ENCODE measurements at regions not wholly inside any gene's neighbourhood (a gene's known extent, or its start where the extent isn't known, plus 50 kb on each side); places are given as distances from the start of the nearest gene placed in this dataset.
"Not testable (repeated sequence)": the region's sequence is repeated elsewhere in the genome, so short reads cannot be mapped to it uniquely, and the experiment has no call there.

GRCh38 chr10:32217216-32217615, 129.7 kb downstream of the EPC1 start:
- Histone ChIP-seq H3K27ac (ENCODE audit: low read length) (no peak overlapping the region), H3K27me3 (ENCODE audit: low read length) (no peaks in the 10 kb centered on the region), H3K9me2 (replicated peaks; ENCODE audit: insufficient read depth, low read length) (no peaks in the 10 kb centered on the region), H3K9me3 (ENCODE audit: low read length) (no peaks in the 10 kb centered on the region; the same call in 1 of the 2 replicates), H3K36me3 (ENCODE audit: insufficient read depth, low read length) (no peaks in the 10 kb centered on the region), H4K20me1 (ENCODE audit: insufficient read depth, low read depth, low read length) (no peaks in the 10 kb centered on the region), H3K4me2 (ENCODE audit: low read depth, low read length, poor library complexity, severe bottlenecking) (no peak overlapping the region), H3K4me1 (ENCODE audit: low read length) (peaks cover 5% of the 10 kb centered on the region; the same call in 1 of the 2 replicates), H3K4me3 (ENCODE audit: low read length) (no peak overlapping the region), H3K9ac (ENCODE audit: low read length) (no peak overlapping the region), H3K79me2 (ENCODE audit: low read length) (no peaks in the 10 kb centered on the region), H2AFZ (ENCODE audit: low read length) (no peak overlapping the region)
- DNase-seq: no peak

- H3K4me2 ChIP-seq (ENCODE audit: low read depth, low read length, poor library complexity, severe bottlenecking); H2AFZ ChIP-seq (ENCODE audit: low read length); DNase-seq; H3K9me3 ChIP-seq (ENCODE audit: low read length); H3K9me2 ChIP-seq (replicated peaks; ENCODE audit: insufficient read depth, low read length); H3K79me2 ChIP-seq (ENCODE audit: low read length); H3K4me1 ChIP-seq (ENCODE audit: low read length); H3K27ac ChIP-seq (ENCODE audit: low read length); H3K27me3 ChIP-seq (ENCODE audit: low read length); H3K36me3 ChIP-seq (ENCODE audit: insufficient read depth, low read length); H4K20me1 ChIP-seq (ENCODE audit: insufficient read depth, low read depth, low read length); H3K4me3 ChIP-seq (ENCODE audit: low read length); H3K9ac ChIP-seq (ENCODE audit: low read length): not testable (repeated sequence)
These were observed 133.1 kb downstream of the EPC1 start for GRCh38 chr10:32213838-32214237.

- Histone ChIP-seq H3K79me2 (ENCODE audit: low read length) (no peaks in the 10 kb centered on the region), H4K20me1 (ENCODE audit: insufficient read depth, low read depth, low read length) (no peaks in the 10 kb centered on the region), H3K9ac (ENCODE audit: low read length) (no peak overlapping the region), H3K27me3 (ENCODE audit: low read length) (no peaks in the 10 kb centered on the region), H3K9me2 (replicated peaks; ENCODE audit: insufficient read depth, low read length) (no peaks in the 10 kb centered on the region), H3K36me3 (ENCODE audit: insufficient read depth, low read length) (no peaks in the 10 kb centered on the region), H3K4me1 (ENCODE audit: low read length) (peaks cover 5% of the 10 kb centered on the region; the same call in 1 of the 2 replicates), H3K4me2 (ENCODE audit: low read depth, low read length, poor library complexity, severe bottlenecking) (no peak overlapping the region), H2AFZ (ENCODE audit: low read length) (no peak overlapping the region), H3K27ac (ENCODE audit: low read length) (no peak overlapping the region), H3K9me3 (ENCODE audit: low read length) (no peaks in the 10 kb centered on the region), H3K4me3 (ENCODE audit: low read length) (no peak overlapping the region)
- no peak for DNase-seq
These were observed 136.0 kb downstream of the EPC1 start for GRCh38 chr10:32211046-32211363.

- DNase-seq: peak; percentile 71
- H2AFZ ChIP-seq (ENCODE audit: low read length): no peak overlapping the region
These were observed 136.5 kb downstream of the EPC1 start for GRCh38 chr10:32210306-32211045.

GRCh38 chr10:32208005-32208404, 139.0 kb downstream of the EPC1 start:
- H3K9me3 ChIP-seq (ENCODE audit: low read length); H3K27me3 ChIP-seq (ENCODE audit: low read length); H3K9me2 ChIP-seq (replicated peaks; ENCODE audit: insufficient read depth, low read length); H3K9ac ChIP-seq (ENCODE audit: low read length); H3K4me3 ChIP-seq (ENCODE audit: low read length); H3K27ac ChIP-seq (ENCODE audit: low read length); H3K4me2 ChIP-seq (ENCODE audit: low read depth, low read length, poor library complexity, severe bottlenecking); H4K20me1 ChIP-seq (ENCODE audit: insufficient read depth, low read depth, low read length); H2AFZ ChIP-seq (ENCODE audit: low read length); H3K79me2 ChIP-seq (ENCODE audit: low read length); H3K4me1 ChIP-seq (ENCODE audit: low read length); DNase-seq; H3K36me3 ChIP-seq (ENCODE audit: insufficient read depth, low read length): not testable (repeated sequence)

More at GRCh38 chr10:32210306-32211045, 136.5 kb downstream of the EPC1 start:
- H3K9me2 ChIP-seq (replicated peaks; ENCODE audit: insufficient read depth, low read length): no peaks in the 10 kb centered on the region
- no peaks in the 10 kb centered on the region for H3K9me3 ChIP-seq (ENCODE audit: low read length)
- no peaks in the 10 kb centered on the region for H4K20me1 ChIP-seq (ENCODE audit: insufficient read depth, low read depth, low read length)
- no peak overlapping the region for H3K4me2 ChIP-seq (ENCODE audit: low read depth, low read length, poor library complexity, severe bottlenecking)
- H3K79me2 ChIP-seq (ENCODE audit: low read length): no peaks in the 10 kb centered on the region
- no peaks in the 10 kb centered on the region for H3K27me3 ChIP-seq (ENCODE audit: low read length)
- no peak overlapping the region for H3K9ac ChIP-seq (ENCODE audit: low read length)
- H3K4me1 ChIP-seq (ENCODE audit: low read length): peaks cover 1% of the 10 kb centered on the region; the same call in 1 of the 2 replicates
- no peak overlapping the region for H3K4me3 ChIP-seq (ENCODE audit: low read length)
- no peaks in the 10 kb centered on the region for H3K36me3 ChIP-seq (ENCODE audit: insufficient read depth, low read length)
- H3K27ac ChIP-seq (ENCODE audit: low read length): no peak overlapping the region

GRCh38 chr10:32207544-32207943, 139.4 kb downstream of the EPC1 start:
- H3K4me2 ChIP-seq (ENCODE audit: low read depth, low read length, poor library complexity, severe bottlenecking): no peak overlapping the region
- H3K9ac ChIP-seq (ENCODE audit: low read length): no peak overlapping the region
- H3K36me3 ChIP-seq (ENCODE audit: insufficient read depth, low read length): no peaks in the 10 kb centered on the region
- no peaks in the 10 kb centered on the region for H3K79me2 ChIP-seq (ENCODE audit: low read length)
- no peak overlapping the region for H3K27ac ChIP-seq (ENCODE audit: low read length)
- no peaks in the 10 kb centered on the region for H3K27me3 ChIP-seq (ENCODE audit: low read length)
- no peaks in the 10 kb centered on the region for H3K9me2 ChIP-seq (replicated peaks; ENCODE audit: insufficient read depth, low read length)
- H3K4me1 ChIP-seq (ENCODE audit: low read length): no peaks in the 10 kb centered on the region
- DNase-seq: peak; percentile 83
- no peaks in the 10 kb centered on the region for H3K9me3 ChIP-seq (ENCODE audit: low read length)
- no peak overlapping the region for H2AFZ ChIP-seq (ENCODE audit: low read length)
- H4K20me1 ChIP-seq (ENCODE audit: insufficient read depth, low read depth, low read length): no peaks in the 10 kb centered on the region
- H3K4me3 ChIP-seq (ENCODE audit: low read length): no peak overlapping the region

GRCh38 chr10:32205670-32206069, 141.3 kb downstream of the EPC1 start:
- no peak for DNase-seq
- Histone ChIP-seq H3K9me3 (ENCODE audit: low read length) (no peaks in the 10 kb centered on the region), H3K36me3 (ENCODE audit: insufficient read depth, low read length) (no peaks in the 10 kb centered on the region), H3K27ac (ENCODE audit: low read length) (no peak overlapping the region), H3K4me3 (ENCODE audit: low read length) (no peak overlapping the region), H3K4me2 (ENCODE audit: low read depth, low read length, poor library complexity, severe bottlenecking) (no peak overlapping the region), H2AFZ (ENCODE audit: low read length) (no peak overlapping the region), H3K79me2 (ENCODE audit: low read length) (no peaks in the 10 kb centered on the region), H4K20me1 (ENCODE audit: insufficient read depth, low read depth, low read length) (no peaks in the 10 kb centered on the region), H3K9ac (ENCODE audit: low read length) (no peak overlapping the region), H3K9me2 (replicated peaks; ENCODE audit: insufficient read depth, low read length) (no peaks in the 10 kb centered on the region), H3K4me1 (ENCODE audit: low read length) (peaks cover 3% of the 10 kb centered on the region; the same call in 1 of the 2 replicates), H3K27me3 (ENCODE audit: low read length) (no peaks in the 10 kb centered on the region)

GRCh38 chr10:32204606-32205005, 142.4 kb downstream of the EPC1 start:
- Histone ChIP-seq H4K20me1 (ENCODE audit: insufficient read depth, low read depth, low read length) (no peaks in the 10 kb centered on the region), H3K27ac (ENCODE audit: low read length) (no peak overlapping the region), H3K4me3 (ENCODE audit: low read length) (no peak overlapping the region), H3K36me3 (ENCODE audit: insufficient read depth, low read length) (no peaks in the 10 kb centered on the region), H3K27me3 (ENCODE audit: low read length) (no peaks in the 10 kb centered on the region), H2AFZ (ENCODE audit: low read length) (no peak overlapping the region), H3K79me2 (ENCODE audit: low read length) (no peaks in the 10 kb centered on the region), H3K9me3 (ENCODE audit: low read length) (no peaks in the 10 kb centered on the region), H3K4me2 (ENCODE audit: low read depth, low read length, poor library complexity, severe bottlenecking) (no peak overlapping the region), H3K4me1 (ENCODE audit: low read length) (peaks cover 3% of the 10 kb centered on the region; the same call in 1 of the 2 replicates), H3K9me2 (replicated peaks; ENCODE audit: insufficient read depth, low read length) (no peaks in the 10 kb centered on the region), H3K9ac (ENCODE audit: low read length) (no peak overlapping the region)
- DNase-seq: no peak
